IPS-20b (cell line): ENCODE measurements at regions not wholly inside any gene's neighbourhood (a gene's known extent, or its start where the extent isn't known, plus 50 kb on each side); places are given as distances from the start of the nearest gene placed in this dataset.

Source experiments
- H3K27ac ChIP-seq: one replicate; pipeline ENCODE4 v1.5.1; 2013; ENCODE audit warnings: low read length
- H3K27me3 ChIP-seq: 2 replicates; pipeline ENCODE4 v1.6.1; 2013; ENCODE audit warnings: mild to moderate bottlenecking, low read length, inconsistent platforms; ENCODE audit not compliant: insufficient read depth
- H3K36me3 ChIP-seq: 2 replicates; pipeline ENCODE4 v1.6.1; 2013; ENCODE audit warnings: low read depth, mild to moderate bottlenecking, inconsistent platforms, low read length, moderate library complexity; ENCODE audit not compliant: insufficient read depth
- H3K4me1 ChIP-seq: 2 replicates; pipeline ENCODE4 v1.6.1; 2013; ENCODE audit warnings: mild to moderate bottlenecking, control low read depth, inconsistent platforms, low read length, moderate library complexity; ENCODE audit not compliant: insufficient read depth
- H3K4me3 ChIP-seq: 2 replicates; pipeline ENCODE4 v1.5.1; 2013; ENCODE audit warnings: mild to moderate bottlenecking, low read length, inconsistent platforms
- H3K9ac ChIP-seq: 2 replicates; pipeline ENCODE4 v1.6.1; 2013; ENCODE audit warnings: low read depth, mild to moderate bottlenecking, inconsistent platforms, low read length, moderate library complexity
- H3K9me3 ChIP-seq: 2 replicates; pipeline ENCODE4 v1.6.1; 2013; ENCODE audit warnings: mild to moderate bottlenecking, low read depth, low read length, inconsistent platforms; ENCODE audit not compliant: insufficient read depth

DNA sequence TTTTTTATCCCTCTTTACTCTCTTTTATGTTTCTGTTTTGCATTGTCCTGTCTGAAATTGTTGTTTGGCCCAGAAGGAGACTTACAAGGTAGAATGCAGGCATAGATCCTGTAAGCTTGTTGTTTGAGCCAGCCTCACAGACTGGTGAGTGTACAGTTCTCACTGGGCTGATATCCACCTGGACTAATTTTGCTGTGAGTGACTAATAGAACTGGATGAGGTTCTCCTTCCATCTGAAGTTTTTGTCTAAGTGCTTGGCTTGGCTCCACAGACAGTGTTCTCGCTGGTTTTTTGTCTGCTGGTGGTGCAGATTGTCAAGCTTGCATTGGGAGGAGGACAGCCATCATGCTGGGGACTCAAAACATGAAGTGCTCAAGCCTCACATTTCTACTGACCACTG lies 495.7 kb downstream of the TSN start:
- no peak overlapping the region for H3K27ac ChIP-seq
- H3K36me3 ChIP-seq = no peaks in the 10 kb centered on the region
- no peaks in the 10 kb centered on the region for H3K27me3 ChIP-seq
- no peak overlapping the region for H3K4me3 ChIP-seq
- no peaks in the 10 kb centered on the region for H3K9me3 ChIP-seq
- no peaks in the 10 kb centered on the region for H3K4me1 ChIP-seq
- no peak overlapping the region for H3K9ac ChIP-seq

DNA sequence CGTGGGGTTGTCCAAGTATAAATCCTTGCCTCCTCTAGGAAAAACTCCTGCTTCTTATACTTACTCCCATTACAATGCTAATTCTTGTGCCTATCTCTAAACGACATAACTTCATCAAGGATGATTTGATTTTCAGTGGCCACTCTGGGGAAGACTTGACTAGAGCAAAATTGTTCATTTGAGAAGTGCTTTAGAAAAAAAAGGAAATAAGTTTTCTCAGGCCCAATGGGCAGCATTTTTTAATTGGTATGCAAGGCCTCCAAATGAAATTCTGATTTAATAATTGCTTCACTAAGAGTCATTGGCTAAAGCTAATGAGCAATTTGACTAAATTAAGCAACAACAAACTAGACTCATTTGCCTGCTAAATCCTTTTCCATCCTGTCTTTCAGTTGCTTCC lies 496.1 kb downstream of the TSN start:
- no peak overlapping the region for H3K9ac ChIP-seq
- H3K27me3 ChIP-seq = no peaks in the 10 kb centered on the region
- H3K4me3 ChIP-seq = no peak overlapping the region
- no peak overlapping the region for H3K27ac ChIP-seq
- H3K36me3 ChIP-seq = no peaks in the 10 kb centered on the region
- no peaks in the 10 kb centered on the region for H3K4me1 ChIP-seq
- H3K9me3 ChIP-seq = no peaks in the 10 kb centered on the region

DNA sequence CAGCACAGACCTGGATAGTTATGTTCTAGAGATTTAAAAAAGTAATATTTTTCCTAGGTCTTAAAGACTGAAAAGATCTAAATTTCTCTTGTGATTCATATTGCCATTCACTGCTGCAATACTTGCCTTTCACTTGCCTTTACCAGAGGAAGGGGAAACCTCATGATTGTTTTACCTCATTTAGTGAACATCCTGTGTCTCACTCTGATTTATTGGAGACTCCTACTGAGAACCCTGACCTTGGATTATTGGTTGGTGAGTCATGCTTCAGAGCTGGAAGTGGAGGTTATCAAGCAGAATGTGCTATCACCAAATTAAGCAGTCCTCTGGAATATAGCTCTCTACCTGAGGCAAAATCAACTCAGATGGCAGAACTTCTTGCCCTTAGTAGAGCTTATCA lies 500.5 kb downstream of the TSN start:
- no peaks in the 10 kb centered on the region for H3K4me1 ChIP-seq
- H3K4me3 ChIP-seq = no peak overlapping the region
- no peaks in the 10 kb centered on the region for H3K36me3 ChIP-seq
- H3K27ac ChIP-seq = no peak overlapping the region
- H3K9ac ChIP-seq = no peak overlapping the region
- no peaks in the 10 kb centered on the region for H3K27me3 ChIP-seq
- H3K9me3 ChIP-seq = no peaks in the 10 kb centered on the region

GRCh38 chr2:122261911-122262310 lies 506.5 kb downstream of the TSN start:
- H3K9ac ChIP-seq = no peak overlapping the region
- H3K9me3 ChIP-seq = no peaks in the 10 kb centered on the region
- no peaks in the 10 kb centered on the region for H3K4me1 ChIP-seq
- H3K4me3 ChIP-seq = no peak overlapping the region
- H3K27ac ChIP-seq = no peak overlapping the region
- H3K36me3 ChIP-seq = no peaks in the 10 kb centered on the region
- no peaks in the 10 kb centered on the region for H3K27me3 ChIP-seq

DNA sequence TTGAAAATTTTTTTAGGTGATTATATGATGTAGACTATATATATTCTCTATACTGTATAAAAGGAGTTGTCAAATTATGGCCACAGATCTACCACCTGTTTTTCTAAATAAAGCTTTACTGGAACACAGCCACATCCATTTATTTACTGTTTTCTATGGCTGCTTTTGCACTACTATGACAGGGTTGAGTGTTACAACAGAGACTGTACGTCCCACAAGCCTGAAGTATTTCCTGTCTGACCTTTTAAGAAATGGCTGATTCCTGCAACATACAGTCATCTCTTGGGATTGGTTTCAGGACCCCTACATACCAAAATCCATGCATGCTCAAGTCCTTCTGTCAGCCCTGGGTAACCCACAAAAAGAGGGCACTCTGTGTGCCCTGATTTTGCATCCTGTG lies 508.3 kb downstream of the TSN start:
- H3K27ac ChIP-seq = no peak overlapping the region
- no peaks in the 10 kb centered on the region for H3K9me3 ChIP-seq
- no peaks in the 10 kb centered on the region for H3K27me3 ChIP-seq
- no peaks in the 10 kb centered on the region for H3K36me3 ChIP-seq
- H3K4me1 ChIP-seq = no peaks in the 10 kb centered on the region
- no peak overlapping the region for H3K4me3 ChIP-seq
- H3K9ac ChIP-seq = no peak overlapping the region

DNA sequence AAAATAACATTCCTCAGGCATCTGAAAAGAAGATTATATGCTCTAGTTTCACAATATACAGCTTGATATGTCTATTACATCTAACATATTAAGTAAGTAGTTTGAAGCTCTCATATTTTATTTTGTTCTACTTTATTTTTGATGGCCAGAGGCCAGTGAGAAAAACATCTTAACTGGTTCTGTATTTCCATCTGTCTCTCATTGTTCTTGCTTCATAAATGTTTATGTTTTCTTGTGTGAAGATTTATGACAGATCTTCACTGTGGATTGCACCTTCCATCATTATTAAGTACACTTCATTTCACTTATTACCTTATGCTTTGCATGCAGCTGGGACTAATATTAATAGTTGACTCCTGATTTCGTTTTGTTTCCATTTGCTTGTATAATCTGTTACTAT lies 511.2 kb downstream of the TSN start:
- Histone ChIP-seq H3K27me3 (no peaks in the 10 kb centered on the region), H3K4me3 (no peak overlapping the region), H3K9me3 (no peaks in the 10 kb centered on the region), H3K9ac (no peak overlapping the region), H3K36me3 (no peaks in the 10 kb centered on the region), H3K4me1 (no peaks in the 10 kb centered on the region), H3K27ac (no peak overlapping the region)

- Histone ChIP-seq H3K9ac (no peak overlapping the region), H3K4me3 (no peak overlapping the region), H3K27ac (no peak overlapping the region), H3K36me3 (no peaks in the 10 kb centered on the region), H3K4me1 (no peaks in the 10 kb centered on the region), H3K27me3 (no peaks in the 10 kb centered on the region), H3K9me3 (no peaks in the 10 kb centered on the region)
Observed at GRCh38 chr2:122267947-122268346, 512.5 kb downstream of the TSN start.

DNA sequence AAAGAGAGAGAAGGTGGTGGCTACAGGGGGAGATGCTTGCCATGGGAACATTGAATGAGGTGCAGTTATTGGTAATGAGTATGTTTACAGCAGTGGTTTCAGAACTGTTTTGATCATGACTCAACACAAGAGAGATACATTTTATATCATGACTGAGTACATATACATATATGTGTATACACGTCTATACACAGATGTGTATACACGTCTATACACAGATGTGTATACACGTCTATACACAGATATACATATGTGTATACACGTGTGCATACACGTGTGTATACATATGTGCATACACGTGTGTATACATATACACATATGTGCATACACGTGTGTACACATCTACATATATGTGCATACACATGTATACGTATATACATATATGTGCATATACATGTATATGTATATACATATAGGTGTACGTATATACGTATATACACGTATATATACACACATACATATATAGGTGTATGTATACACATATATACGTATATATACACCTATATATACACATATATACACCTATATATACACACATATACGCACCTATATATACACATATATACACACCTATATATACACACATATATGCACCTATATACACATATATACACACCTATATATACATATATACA lies 518.5 kb downstream of the TSN start:
- Histone ChIP-seq H3K9me3 (no peaks in the 10 kb centered on the region), H3K9ac (no peak overlapping the region), H3K27me3 (no peaks in the 10 kb centered on the region), H3K36me3 (no peaks in the 10 kb centered on the region), H3K4me3 (no peak overlapping the region), H3K4me1 (no peaks in the 10 kb centered on the region), H3K27ac (no peak overlapping the region)

GRCh38 chr2:122277956-122278355 lies 522.5 kb downstream of the TSN start:
- no peak overlapping the region for H3K9ac ChIP-seq
- H3K9me3 ChIP-seq = no peaks in the 10 kb centered on the region
- no peak overlapping the region for H3K4me3 ChIP-seq
- no peaks in the 10 kb centered on the region for H3K27me3 ChIP-seq
- H3K36me3 ChIP-seq = no peaks in the 10 kb centered on the region
- H3K27ac ChIP-seq = no peak overlapping the region
- H3K4me1 ChIP-seq = no peaks in the 10 kb centered on the region

GRCh38 chr2:122300758-122301157 lies 545.3 kb downstream of the TSN start:
- H3K4me3 ChIP-seq = peak overlapping the region; percentile 10; the same call in 1 of the 2 replicates
- no peak overlapping the region for H3K9ac ChIP-seq
- H3K27ac ChIP-seq = no peak overlapping the region
- peaks cover 30% of the 10 kb centered on the region for H3K9me3 ChIP-seq
- H3K4me1 ChIP-seq = no peaks in the 10 kb centered on the region
- H3K36me3 ChIP-seq = no peaks in the 10 kb centered on the region; the same call in 1 of the 2 replicates
- no peaks in the 10 kb centered on the region for H3K27me3 ChIP-seq

- no peak overlapping the region for H3K27ac ChIP-seq
- peaks cover 11% of the 10 kb centered on the region for H3K9me3 ChIP-seq
- H3K36me3 ChIP-seq = no peaks in the 10 kb centered on the region
- no peaks in the 10 kb centered on the region for H3K27me3 ChIP-seq
- no peak overlapping the region for H3K4me3 ChIP-seq
- no peaks in the 10 kb centered on the region for H3K4me1 ChIP-seq
- H3K9ac ChIP-seq = no peak overlapping the region
Observed at GRCh38 chr2:122307763-122308162, 552.3 kb downstream of the TSN start.

GRCh38 chr2:122315306-122315705 lies 559.9 kb downstream of the TSN start:
- no peaks in the 10 kb centered on the region for H3K27me3 ChIP-seq
- H3K9me3 ChIP-seq = no peaks in the 10 kb centered on the region
- no peaks in the 10 kb centered on the region for H3K4me1 ChIP-seq
- no peaks in the 10 kb centered on the region for H3K36me3 ChIP-seq
- no peak overlapping the region for H3K9ac ChIP-seq
- H3K4me3 ChIP-seq = no peak overlapping the region
- H3K27ac ChIP-seq = no peak overlapping the region
